GM18508 (cell line): ENCODE measurements at regions not wholly inside any gene's neighbourhood (a gene's known extent, or its start where the extent isn't known, plus 50 kb on each side); places are given as distances from the start of the nearest gene placed in this dataset.

Source experiments
- ATAC-seq: cut with Tn5 transposase; IDR thresholded peaks from one replicate; pipeline ENCODE4 v1.9.1; 2021; ENCODE audit warnings: moderate number of reproducible peaks; ENCODE audit not compliant: insufficient read depth, unreplicated experiment

DNA sequence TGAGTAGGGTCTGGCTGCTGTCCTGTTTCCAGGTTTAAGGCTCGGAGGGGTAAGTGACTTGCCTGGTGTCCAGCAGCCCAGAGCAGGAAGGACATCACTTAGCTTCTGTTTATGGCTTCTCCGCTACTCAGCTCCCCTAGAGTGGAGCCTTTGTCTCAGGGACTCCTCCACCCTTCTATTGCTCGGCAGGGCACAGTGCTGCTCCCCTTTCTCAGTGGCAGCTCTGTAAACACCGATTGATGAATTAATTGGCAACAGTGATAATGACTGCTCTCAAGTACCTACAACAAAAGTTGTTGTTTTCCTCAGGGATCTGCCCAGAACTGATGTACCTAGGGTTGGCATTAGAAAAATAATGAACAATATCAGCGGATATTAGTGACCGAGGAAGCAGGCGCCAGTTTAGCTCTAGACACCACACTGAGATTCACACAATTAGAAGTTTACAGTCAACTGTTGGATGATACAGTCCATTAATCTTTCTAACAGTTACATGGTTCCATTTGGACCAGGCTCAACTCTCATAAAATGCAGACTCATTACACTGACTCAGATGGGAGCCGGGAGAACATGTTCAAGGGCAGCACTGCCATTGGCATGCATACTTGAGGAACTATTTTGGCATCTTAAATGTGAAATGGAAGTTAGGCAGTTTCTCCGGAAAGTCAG is 265.7 kb downstream of the MTX2 start:
- no peak for ATAC-seq

DNA sequence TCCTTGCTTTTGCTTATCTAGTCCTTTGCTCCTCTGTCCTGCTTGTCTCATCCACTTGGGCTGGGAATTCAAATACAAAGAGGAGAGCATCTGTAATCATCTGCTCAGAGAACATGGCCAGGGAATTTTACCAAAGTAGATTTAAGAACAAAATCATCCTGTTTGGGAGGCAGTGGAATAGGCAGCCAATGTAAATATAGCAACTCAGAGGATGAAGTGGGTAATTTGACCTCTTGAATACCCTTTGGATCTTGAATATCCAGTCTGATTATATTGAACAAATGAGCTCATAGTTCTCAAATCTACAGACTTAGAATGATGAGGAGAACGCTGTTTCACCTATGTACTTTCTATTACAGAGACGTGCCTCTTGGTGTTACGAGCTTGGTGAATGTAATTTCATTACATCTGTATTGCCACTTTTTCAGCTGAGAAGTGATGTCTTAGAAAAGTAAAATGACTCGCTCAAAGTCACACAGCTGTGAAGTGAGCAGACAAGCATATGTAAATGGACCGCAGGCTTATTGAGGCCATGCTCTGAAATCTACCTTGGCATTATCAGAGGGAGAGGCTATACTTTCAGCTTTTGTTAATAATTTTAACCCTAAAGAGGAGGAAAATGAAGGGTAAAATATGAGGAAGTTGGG is 266.3 kb downstream of the MTX2 start:
- no peak for ATAC-seq

DNA sequence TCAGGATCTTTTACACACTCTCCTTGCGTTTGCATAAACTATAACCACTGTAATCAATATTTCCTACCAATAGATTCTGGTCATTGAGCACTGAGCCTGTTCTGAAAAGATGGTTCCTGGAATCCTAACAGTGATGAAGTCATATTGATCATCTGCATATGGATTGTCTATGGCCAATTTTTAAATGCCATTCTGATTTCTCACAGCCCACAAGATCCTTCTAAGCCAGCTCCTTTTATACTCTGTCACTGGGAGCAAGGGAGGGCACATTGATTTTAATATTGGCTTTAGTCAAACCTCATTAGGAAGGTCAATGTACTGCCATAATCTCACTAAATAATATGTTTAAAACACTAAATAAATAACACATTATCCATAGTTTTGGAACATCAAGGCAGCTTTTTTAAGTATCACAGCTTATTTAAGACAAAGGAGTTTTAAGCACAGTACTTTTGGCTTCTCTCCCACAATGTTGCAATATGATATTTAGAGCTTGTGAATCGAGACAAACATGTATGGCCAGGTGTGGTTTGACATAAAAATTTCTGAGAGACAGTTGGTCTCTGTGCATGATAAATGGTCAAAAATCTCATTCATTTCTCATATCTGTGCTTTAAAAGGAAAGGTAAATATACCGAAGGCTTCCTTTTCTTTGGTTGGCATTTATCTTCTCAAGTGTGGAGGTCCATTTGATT is 267.3 kb downstream of the MTX2 start:
- ATAC-seq = no peak

DNA sequence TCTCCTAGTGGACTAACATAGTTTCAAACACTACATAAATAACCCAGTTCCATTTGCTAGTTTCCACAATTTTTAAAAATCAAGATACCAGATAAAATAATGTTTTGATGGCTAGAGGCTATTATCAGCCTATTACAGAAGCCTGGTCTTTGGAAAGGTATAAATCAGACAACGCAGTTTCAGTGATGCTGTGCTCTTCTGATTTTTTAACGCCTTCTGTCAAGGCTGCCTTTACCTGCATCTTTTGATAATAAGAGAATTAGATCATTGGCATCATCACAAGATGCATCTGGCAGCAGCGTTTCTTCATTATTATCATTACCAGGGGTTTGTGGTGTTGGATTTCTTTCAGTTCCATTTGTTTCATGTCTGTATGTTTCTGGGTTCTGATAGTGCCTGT is 268.7 kb downstream of the MTX2 start:
- no peak for ATAC-seq

DNA sequence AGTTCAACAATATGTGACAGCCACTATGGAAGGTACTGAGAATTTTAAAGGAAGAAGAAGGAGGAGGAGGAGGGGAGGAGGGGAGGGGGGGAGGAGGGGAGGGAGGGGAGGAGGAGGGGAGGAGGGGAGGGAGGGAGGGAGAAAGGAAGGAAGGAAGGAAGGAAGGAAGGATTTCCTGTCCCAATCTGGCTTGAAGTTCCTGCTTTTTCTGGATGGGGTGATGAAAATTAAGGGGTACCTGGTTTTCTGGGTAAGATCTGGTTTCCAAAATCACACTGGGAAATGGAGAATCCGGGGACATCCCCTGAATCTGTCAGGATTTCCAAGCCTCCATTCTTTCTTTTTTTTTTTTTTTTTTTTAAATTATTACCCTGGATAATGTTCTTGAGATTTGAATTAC is 271.8 kb downstream of the MTX2 start:
- no peak for ATAC-seq

DNA sequence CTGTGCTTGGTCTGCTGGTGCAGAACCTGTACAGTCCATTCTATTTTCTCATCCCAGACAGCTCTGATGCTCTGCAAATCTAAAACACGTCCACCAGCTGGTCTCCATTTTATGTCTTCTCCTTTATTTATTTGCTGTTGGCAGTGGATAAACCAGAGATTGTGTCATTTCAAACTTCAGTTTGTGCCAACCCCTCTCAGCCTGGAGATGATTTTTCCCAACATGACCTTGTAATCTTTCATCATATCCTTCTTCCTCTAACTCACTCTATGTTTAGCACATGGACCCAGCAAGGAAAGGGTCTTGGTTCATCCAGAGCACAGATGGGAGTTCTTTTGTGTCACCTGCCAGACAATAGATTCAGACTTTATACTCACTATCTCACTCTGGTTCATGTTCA is 273.2 kb downstream of the MTX2 start:
- ATAC-seq = no peak

DNA sequence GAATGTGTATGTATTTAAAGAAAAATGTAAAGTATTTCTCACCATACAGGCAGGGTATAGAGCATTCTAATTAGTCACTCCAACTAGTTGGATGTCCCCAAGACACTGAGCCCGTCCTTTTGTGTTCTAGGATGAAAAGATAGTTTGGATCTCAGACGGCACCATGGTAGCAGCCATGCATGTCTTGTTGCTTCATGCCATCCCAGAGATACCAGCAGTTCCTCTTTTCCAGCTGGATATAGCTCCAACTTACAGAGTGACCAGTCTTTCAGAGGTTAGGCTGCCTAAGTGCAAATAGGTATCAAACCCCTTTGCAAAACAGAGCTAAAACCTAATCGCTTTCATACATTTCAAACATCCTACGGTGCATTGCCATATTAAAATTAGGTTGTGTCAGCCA is 275.3 kb downstream of the MTX2 start:
- ATAC-seq = no peak

DNA sequence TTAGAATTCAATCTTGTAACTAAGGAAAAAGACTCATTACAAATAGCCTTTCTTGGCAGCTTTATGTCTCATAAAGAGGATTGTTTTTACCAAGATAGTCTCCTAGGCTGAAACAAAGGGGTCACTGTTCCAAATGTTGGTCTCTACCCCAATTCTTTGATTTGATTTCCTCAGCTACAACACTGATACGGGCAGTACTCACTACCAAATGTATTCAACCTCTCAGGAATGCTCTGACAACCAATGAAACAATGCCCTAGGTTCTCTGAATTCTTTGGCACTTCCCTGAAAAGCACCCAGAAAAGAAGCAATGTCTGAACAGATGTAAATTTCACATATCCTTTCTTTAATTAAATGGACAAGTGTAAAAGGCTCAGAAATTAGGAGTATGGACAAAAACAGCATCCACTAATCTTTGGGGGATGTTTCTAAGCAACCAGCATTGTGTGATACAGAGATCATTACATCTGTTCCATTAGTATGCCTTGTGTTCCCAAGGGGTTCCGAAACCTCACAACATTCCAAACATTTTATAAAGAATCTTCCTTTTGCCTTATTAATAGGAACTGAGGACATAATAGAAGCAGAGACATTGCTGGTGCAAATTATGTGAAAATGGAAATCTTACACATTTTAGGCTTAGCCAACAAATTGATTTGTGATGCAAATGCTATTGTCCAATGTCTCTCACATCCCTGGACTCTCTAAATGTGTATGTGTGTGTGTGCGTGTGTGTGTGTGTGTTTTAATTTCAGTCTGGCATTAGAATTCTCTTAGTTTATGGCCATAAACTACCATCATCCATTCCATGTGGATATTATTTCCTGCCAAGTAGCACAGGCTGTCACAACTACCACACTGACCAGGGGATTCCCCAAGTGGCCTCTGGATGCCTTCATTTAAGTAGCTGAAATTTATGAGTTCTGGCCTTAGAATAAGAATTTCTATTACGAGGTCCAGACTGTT is 276.0 kb downstream of the MTX2 start:
- no peak for ATAC-seq

DNA sequence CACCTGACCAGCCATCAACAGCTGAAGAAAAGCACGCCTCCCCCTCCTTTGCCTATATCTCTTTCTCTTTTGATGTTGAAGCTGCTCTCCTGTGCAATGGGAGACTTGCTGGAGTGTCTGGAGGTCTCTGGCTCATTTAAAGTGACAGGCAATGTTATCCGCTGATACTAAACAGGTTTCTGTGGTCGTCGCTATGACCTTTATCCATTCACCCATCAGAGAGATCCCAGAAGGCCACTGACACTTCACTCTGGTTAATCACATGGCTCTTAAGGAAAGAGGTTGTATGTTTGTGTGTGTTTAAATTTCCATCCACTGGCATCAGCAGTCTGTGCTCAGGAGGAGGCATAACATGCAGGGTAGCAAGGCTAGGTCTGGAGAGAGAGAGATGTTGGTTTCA is 277.3 kb downstream of the MTX2 start:
- no peak for ATAC-seq

DNA sequence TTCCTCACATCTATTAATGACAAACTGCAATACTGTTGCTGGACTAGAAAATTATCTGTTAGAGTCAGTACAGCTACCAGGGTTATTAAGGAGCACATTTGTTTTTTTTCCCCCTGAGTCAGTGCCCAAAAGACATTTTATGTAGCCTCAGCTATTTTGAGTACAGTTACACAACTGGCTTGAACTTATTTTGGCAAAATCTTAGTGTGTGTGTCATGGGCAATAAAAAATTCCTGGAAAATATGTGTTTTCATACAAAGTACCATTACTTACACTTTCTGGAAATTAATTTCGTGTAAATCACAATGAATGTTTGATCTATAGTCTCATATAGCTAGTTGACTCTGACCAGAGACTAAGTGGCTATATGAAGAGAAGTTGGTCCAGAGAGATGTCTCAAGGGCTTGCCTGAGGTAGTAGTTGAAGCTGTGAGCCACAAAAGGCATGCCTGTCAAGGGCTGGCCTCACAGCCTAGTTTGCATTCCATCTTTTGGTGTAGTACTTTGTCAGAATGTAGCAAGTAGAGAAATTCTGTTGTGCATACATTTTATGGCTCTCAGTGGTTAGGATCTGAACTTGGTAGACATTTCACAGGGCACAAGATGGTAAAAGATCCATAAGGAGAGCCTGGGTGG is 283.4 kb downstream of the MTX2 start:
- no peak for ATAC-seq

DNA sequence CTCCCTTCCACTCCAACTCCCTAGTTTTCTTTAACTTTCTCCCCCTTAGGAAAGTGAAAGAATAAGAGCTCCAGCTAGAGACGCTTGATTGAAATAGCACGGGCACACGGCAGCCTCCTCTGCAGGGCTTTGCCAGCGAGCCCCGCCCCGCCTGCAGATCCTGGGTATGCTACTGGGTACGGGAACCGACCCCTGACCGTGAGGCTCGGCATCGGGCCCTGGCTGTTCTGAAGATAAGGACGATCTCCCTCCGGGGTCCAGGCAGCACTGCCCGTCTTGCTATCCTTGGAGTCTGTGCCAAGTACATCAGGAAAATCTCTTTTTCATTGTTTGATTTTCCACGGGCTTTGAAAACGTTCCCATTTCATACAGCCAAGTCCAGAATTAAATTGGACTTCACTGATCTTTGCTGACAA is 284.5 kb downstream of the MTX2 start:
- no peak for ATAC-seq

DNA sequence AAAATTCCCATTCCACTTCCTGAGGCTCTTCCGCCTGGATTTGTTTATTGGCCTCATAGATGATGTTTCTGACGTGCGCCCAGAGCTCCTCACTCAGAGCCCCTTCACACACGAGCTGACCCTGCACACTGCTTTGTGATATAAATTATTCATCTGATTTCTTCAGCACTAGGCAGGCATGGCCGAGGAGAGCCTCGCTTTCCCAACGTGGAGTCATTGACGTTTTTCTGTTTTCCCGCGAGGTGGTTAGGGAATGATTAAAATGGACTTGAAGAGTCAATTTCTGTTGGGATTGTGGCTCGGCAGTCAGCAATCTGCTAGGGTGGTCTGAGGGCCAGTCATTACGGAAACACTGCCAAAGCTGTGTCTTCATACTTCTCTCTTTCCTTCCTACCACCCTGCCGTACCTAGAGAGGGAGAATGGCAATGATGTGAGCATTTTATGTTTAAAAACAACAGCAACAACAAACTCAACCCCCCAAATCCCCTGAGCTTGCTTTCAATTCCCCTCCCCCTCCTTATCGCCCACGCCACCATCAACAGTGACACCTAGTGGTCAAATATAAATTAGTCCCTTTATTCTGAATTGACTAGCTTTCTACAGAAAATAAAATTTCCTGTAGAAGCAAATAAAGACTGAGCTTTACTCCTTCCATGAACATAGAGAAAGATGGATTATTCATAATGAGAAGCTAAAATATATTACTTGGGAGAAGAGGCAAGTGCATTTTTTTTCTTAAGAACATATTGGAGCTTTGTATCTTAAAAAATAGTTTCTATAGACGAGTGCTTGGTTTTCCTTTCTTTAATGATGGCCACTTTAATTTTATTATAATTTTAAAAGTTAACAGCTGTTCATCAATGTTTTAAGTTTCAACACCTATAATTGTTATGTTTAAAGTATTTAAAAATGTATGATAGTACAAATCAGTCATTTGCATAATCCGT is 285.1 kb downstream of the MTX2 start:
- ATAC-seq = no peak

DNA sequence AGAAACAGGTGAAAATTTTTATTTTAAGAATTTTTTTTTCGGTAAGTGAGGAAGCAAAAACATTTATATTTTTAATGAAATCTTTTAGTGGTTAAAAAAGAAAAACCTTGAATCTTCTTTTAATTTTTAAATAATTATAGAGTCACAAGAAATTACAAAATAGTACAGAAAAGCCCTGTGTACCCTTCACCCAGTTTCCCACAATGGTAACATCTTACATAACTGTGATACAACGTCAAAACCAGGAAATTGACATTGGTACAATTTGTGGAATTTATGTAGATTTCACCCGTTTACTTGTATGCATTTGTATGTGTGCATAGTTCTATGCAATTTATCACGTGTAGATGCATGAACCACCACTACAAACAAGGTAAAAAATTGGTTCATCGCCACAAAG is 285.9 kb downstream of the MTX2 start:
- ATAC-seq = no peak

DNA sequence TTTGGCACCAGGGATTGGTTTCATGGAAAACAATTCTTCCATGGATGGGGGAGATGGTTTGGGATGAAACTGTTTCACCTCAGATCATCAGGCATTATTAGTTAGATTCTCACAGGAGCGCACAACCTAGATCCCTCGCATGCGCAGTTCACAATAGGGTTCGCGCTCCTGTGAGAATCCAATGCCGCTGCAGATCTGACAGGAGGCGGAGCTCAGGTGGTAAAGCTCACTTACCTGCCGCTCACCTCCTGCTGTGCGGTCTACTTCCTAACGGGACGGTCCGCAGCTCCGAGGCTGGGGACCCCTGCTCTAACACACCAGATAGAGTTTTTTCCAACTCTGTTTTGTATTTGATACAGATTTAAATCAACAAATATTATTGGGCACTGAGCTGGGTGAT is 286.5 kb downstream of the MTX2 start:
- ATAC-seq = no peak

DNA sequence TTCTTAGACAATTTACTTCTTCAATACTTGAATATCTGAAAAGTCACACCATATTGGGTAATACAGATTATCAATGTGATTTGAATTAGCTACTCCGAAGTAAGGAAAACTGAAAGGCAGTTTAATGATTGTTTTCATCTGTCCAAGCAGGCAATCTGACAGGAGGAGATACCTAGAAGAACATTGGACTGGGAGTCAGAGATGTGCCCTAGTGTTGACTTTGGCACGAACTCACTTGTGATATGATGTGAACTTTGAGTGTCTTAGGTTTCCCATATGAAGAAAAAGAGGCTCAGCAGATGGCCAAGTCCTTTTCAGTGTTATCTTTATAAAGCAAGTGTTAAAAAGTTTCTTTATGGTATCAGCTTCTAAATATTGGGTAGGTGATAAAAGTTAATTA is 287.1 kb downstream of the MTX2 start:
- no peak for ATAC-seq

DNA sequence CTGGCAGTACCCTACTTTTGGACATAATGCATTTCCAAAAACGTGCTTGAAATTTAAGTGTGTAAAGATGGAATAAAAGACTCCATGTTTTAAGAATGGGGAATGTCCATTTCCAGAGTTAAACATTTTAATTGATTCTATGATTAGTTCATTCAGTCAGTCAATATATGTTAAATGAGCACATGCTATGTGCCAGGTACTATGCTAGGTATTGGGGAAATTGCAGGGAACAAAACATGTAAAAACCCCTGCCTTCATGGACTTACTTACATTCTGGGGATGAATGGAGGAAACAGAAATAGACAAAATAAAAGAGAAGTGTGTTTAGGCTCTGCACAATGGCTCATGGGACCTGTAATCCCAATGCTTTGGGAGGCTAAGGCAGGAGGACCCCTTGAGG is 288.6 kb downstream of the MTX2 start:
- no peak for ATAC-seq

DNA sequence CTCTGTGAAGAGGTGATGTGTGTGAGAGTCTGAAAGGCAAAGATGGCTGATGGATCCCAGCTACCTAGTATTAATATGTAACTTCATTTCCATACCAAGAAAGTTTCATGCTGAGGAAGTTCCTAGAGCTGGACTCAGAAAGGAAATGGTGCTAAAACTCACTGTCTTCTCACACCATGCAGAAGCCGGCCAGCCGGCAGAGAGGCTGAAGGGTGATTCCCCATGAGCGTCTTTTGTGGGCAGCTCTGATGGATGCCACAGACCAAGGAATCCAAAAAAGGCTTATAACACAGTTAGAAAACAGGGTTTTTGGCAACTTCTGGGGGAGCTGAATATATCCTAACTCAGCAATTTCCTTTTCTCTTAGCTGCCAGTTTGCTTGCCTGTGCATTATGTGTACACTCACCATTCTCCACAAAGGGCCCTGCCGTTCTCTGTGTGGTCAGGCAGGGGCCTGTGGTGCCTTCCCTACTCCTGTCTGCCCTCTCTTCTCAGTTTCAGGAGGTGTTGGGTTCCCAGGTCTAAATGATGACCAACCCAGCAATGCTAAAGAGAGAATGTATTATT is 289.4 kb downstream of the MTX2 start:
- ATAC-seq = no peak

DNA sequence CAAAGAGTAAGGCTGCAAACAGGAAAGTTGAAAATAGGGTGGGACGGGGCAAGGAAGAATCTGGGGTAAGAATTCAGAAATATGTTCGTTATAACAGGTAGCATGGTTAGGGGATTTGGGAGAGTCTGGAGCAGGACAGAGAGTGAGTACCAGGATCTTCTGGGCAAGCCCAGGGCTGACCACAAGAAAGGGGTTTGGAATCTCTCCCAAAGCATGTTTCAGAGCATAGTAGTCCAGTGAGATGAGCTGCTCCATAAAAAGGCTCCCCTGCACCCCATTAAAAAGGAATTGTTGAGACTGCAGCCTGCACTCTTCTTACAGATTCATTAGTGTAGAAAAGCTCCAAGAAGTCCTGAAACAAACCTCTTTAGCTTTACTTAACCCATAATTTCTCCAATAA is 291.1 kb downstream of the MTX2 start:
- ATAC-seq = no peak

DNA sequence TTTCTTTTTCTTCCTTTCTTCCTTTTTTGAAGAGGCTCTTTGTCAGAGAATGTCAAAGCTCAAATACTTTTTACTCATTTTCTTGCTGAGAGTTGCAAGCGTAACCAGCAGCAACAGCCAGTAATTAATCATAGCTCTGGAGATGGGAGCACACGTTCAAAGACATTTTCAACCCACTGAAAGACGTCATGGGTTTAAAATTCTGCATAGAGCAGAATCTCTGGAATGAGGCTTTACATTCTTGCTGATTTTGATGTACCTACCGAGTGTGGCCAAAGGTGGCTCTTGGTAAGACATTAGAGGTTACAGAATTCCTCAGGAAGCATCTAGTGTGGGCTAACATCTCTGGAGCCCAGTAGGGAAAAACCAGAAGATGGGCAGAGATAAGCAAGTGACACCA is 292.5 kb downstream of the MTX2 start:
- ATAC-seq = no peak
